Mesodermal cell (in vitro differentiated cells): ENCODE measurements at regions not wholly inside any gene's neighbourhood (a gene's known extent, or its start where the extent isn't known, plus 50 kb on each side); places are given as distances from the start of the nearest gene placed in this dataset.
A peak's percentile ranks its signal among the peaks of the same experiment; 100 is the strongest.

Experiments used
- H3K27ac ChIP-seq: 2 replicates; pipeline ENCODE4 v1.7.0; 2013; ENCODE audit warnings: mild to moderate bottlenecking, low read depth, low read length, moderate library complexity; ENCODE audit not compliant: severe bottlenecking
- H3K36me3 ChIP-seq: 2 replicates; pipeline ENCODE4 v1.7.1; 2013; ENCODE audit warnings: mild to moderate bottlenecking, low read length, moderate library complexity; ENCODE audit not compliant: control insufficient read depth, insufficient read depth
- H3K4me1 ChIP-seq: one replicate; pipeline ENCODE4 v1.7.1; 2013; ENCODE audit warnings: mild to moderate bottlenecking, low read length; ENCODE audit not compliant: insufficient read depth, control insufficient read depth, poor library complexity, severe bottlenecking
- H3K4me3 ChIP-seq: 2 replicates; pipeline ENCODE4 v1.7.0; 2013; ENCODE audit warnings: low read length, control low read depth, mild to moderate bottlenecking; ENCODE audit not compliant: insufficient read depth, poor library complexity, severe bottlenecking; ENCODE audit errors: extremely low read depth
- H3K9me3 ChIP-seq: 2 replicates; pipeline ENCODE4 v1.7.1; 2013; ENCODE audit warnings: mild to moderate bottlenecking, low read length, moderate library complexity; ENCODE audit not compliant: control insufficient read depth
- WGBS, 2 experiments: methylation state at CpG; one replicate each; pipeline ENCODE4 v1.1.5; 2013; ENCODE audit warnings: missing lambda C conversion rate in 2 of 2; ENCODE audit not compliant: insufficient coverage in 2 of 2; 5-methylcytosine and 5-hydroxymethylcytosine counted together

DNA sequence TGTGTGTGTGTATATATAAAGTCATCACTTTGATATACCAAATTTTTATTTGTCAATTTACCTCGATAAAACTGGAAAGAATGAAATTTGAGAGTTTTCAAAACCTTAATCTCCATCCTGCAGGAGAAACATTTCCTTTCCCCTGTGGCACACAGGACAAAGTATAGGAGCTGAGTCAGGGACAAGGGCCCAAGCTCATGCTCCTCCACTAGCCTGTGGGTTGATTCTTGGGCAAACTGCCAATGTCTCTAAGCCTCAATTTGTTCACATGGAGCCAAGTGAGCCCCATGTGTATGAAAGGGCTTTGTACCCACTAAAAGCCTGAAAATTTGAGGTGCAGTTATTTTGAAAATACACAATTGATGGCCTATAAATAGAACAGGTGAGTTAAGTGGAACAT is 60.3 kb upstream of the IL6 start:
- no CpG with 5 or more reads among the region's 1 CpG for WGBS, 2 experiments
- Histone ChIP-seq H3K36me3 (no peaks in the 10 kb centered on the region), H3K4me3 (no peak overlapping the region), H3K27ac (no peak overlapping the region), H3K4me1 (peaks cover 35% of the 10 kb centered on the region), H3K9me3 (no peaks in the 10 kb centered on the region)

DNA sequence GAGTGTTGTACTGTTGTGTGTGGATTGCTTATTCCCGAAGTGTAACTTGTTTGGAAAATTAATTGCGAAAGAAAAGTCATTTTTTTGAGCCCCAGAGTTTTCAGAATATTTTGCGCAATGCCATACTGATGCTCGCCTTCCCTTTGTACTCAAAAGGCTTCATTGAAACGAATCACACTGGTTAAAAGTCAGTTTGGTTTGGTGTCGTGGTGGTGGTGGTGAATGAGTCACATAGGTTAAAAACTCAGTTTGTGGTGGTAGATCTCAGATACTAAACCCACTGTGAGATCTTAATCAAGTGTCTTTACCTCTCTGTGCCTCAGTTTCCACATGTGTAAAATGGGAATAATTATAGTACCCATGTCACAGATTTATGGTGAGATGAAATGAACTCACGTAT is 61.1 kb upstream of the IL6 start:
- no peaks in the 10 kb centered on the region for H3K9me3 ChIP-seq
- no peak overlapping the region for H3K4me3 ChIP-seq
- WGBS, 2 experiments, result 97 to 98% methylated on average over 4 to 6 of the region's 7 CpGs
- H3K36me3 ChIP-seq, result no peaks in the 10 kb centered on the region
- H3K4me1 ChIP-seq, result peaks cover 31% of the 10 kb centered on the region
- H3K27ac ChIP-seq, result no peak overlapping the region

DNA sequence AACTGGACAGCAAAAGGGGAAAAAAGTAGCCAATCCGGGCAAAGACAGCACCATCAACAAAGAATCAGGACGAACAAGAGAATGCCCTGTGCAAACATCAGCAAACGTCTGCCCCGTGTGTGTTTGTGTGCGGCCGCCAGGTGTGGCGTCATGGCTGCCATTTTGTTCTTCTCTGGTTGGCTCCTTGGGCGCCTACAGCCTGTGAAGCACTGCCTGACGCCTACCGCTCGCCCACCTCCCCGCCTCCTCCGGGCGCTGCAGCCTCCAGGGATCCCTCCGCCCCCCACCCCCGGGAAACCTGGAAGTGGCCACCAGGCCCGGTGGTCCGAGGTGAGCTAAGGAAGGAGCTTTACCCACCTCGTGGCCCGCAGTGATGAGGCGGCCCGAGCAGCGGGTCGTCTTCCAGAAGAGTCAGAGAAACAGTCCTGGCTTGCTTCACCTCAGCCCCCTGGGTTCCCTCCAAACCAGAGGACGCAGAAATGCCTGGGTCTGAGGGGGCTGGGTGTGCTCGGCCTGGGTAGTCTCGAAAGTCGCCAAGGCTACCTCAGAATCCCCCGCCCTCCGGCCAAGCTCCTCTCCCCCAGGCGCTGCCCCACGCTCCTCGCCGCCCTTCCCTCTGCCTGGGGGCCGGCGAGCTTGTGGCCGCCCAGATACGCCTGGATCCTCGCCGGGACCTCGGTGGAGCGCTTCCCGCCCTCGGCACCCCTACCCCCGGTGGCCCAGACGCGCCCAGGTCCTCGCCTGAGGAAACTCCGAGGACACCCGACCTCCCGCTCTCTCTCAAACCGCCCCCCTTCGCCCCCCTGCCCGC is 61.8 kb upstream of the IL6 start:
- no peaks in the 10 kb centered on the region for H3K9me3 ChIP-seq
- WGBS, 2 experiments, result 95 to 97% methylated on average over 45 to 53 of the region's 54 CpGs

GRCh38 chr7:22663721-22664120 is 63.3 kb upstream of the IL6 start:
- Histone ChIP-seq H3K36me3 (no peaks in the 10 kb centered on the region), H3K9me3 (no peaks in the 10 kb centered on the region), H3K4me3 (no peak overlapping the region), H3K4me1 (peaks cover 27% of the 10 kb centered on the region), H3K27ac (peak overlapping the region; percentile 26)
- 95 to 97% methylated on average over 3 to 4 of the region's 6 CpGs for WGBS, 2 experiments

More for the DNA sequence above, 61.8 kb upstream of the IL6 start:
- H3K36me3 ChIP-seq, result no peaks in the 10 kb centered on the region
- no peak overlapping the region for H3K4me3 ChIP-seq
- no peak overlapping the region for H3K27ac ChIP-seq
- H3K4me1 ChIP-seq, result peaks cover 31% of the 10 kb centered on the region

GRCh38 chr7:22663357-22663718 is 63.7 kb upstream of the IL6 start:
- WGBS, 2 experiments, result 92 to 94% methylated on average over 2 of the region's 2 CpGs

GRCh38 chr7:22662556-22663356 is 64.2 kb upstream of the IL6 start:
- Histone ChIP-seq H3K4me1 (peaks cover 19% of the 10 kb centered on the region), H3K4me3 (no peak overlapping the region), H3K36me3 (no peaks in the 10 kb centered on the region), H3K9me3 (no peaks in the 10 kb centered on the region), H3K27ac (peak overlapping the region; percentile 11)
- 70 to 73% methylated on average over 1 of the region's 3 CpGs for WGBS, 2 experiments

More at GRCh38 chr7:22663357-22663718, 63.7 kb upstream of the IL6 start:
- Histone ChIP-seq H3K9me3 (no peaks in the 10 kb centered on the region), H3K27ac (peak overlapping the region; percentile 26), H3K4me1 (peaks cover 25% of the 10 kb centered on the region), H3K36me3 (no peaks in the 10 kb centered on the region), H3K4me3 (no peak overlapping the region)

DNA sequence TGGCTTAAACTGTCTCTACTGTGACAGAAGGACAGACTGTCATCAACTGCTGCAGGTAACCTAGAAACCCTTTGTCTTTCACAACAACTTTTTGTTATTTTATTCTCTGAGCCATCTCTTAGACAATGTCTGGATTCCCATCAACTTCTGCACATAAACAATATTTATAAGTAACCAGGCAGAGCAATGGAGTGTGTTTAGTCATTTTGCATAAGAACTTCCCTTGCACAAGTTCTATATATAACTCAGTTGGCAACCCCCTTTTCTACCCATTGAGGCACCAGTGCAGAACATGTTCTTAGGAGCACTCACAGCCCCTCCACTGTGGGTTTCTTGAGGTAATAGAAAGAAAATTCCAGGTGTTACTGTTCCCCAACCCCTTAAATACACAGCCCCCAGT is 65.0 kb upstream of the IL6 start:
- Histone ChIP-seq H3K9me3 (no peaks in the 10 kb centered on the region), H3K36me3 (no peaks in the 10 kb centered on the region), H3K27ac (no peak overlapping the region), H3K4me1 (peaks cover 14% of the 10 kb centered on the region), H3K4me3 (no peak overlapping the region)

GRCh38 chr7:22660732-22661131 is 66.3 kb upstream of the IL6 start:
- 95 to 96% methylated on average over 2 to 3 of the region's 3 CpGs for WGBS, 2 experiments
- H3K4me1 ChIP-seq, result peaks cover 14% of the 10 kb centered on the region
- H3K4me3 ChIP-seq, result no peak overlapping the region
- no peaks in the 10 kb centered on the region for H3K36me3 ChIP-seq
- no peaks in the 10 kb centered on the region for H3K9me3 ChIP-seq
- no peak overlapping the region for H3K27ac ChIP-seq

- Histone ChIP-seq H3K4me3 (no peak overlapping the region), H3K4me1 (peaks cover 14% of the 10 kb centered on the region), H3K9me3 (no peaks in the 10 kb centered on the region), H3K36me3 (no peaks in the 10 kb centered on the region), H3K27ac (no peak overlapping the region)
- no CpG with 5 or more reads among the region's 1 CpG for WGBS, 2 experiments
These were observed 66.7 kb upstream of the IL6 start for GRCh38 chr7:22660293-22660692.

GRCh38 chr7:22659741-22660140 is 67.3 kb upstream of the IL6 start:
- Histone ChIP-seq H3K4me1 (peaks cover 10% of the 10 kb centered on the region), H3K27ac (no peak overlapping the region), H3K9me3 (no peaks in the 10 kb centered on the region), H3K36me3 (no peaks in the 10 kb centered on the region), H3K4me3 (no peak overlapping the region)
- 80 to 88% methylated on average over 5 to 6 of the region's 6 CpGs for WGBS, 2 experiments

- Histone ChIP-seq H3K36me3 (no peaks in the 10 kb centered on the region), H3K9me3 (no peaks in the 10 kb centered on the region), H3K4me1 (peaks cover 7% of the 10 kb centered on the region), H3K27ac (no peak overlapping the region), H3K4me3 (no peak overlapping the region)
- WGBS, 2 experiments, result 93 to 96% methylated on average over 3 of the region's 3 CpGs
These were observed 69.0 kb upstream of the IL6 start for GRCh38 chr7:22658031-22658430.
